ENCODE measurements at regions not wholly inside any gene's neighbourhood (a gene's known extent, or its start where the extent isn't known, plus 50 kb on each side); places are given as distances from the start of the nearest gene placed in this dataset.

GRCh38 chr6:21861942-21862341 is 268.4 kb downstream of the SOX4 start:
- no peak for TF ChIP-seq EZH2phosphoT487 (IDR thresholded peaks at IDR 0.05; ENCODE audit: borderline replicate concordance, low read depth, low read length)
- no peak for TF ChIP-seq CTCF (conservative IDR thresholded peaks at IDR 0.05; ENCODE audit: low read length)
- H4K20me1 ChIP-seq (ENCODE audit: insufficient read depth, low read length), result no peaks in the 10 kb centered on the region
- H3K4me3 ChIP-seq (ENCODE audit: low read depth, low read length, poor library complexity, severe bottlenecking), result no peak overlapping the region
- H3K4me2 ChIP-seq (ENCODE audit: low read length), result no peak overlapping the region
- no peaks in the 10 kb centered on the region for H3K79me2 ChIP-seq (ENCODE audit: insufficient read depth, low read depth, low read length)
- no peak overlapping the region for H2AFZ ChIP-seq (ENCODE audit: low read length)
- BruUV-seq (replicated peaks), result no TSS peak
- POLR2A ChIA-PET, result no interaction called here
- DNase-seq (ENCODE audit: low spot score), result no peak
- no peaks in the 10 kb centered on the region for H3K36me3 ChIP-seq (ENCODE audit: insufficient read depth, low read length)
- no peaks in the 10 kb centered on the region for H3K9me2 ChIP-seq (ENCODE audit: insufficient read depth, low read length)
- H3K9me3 ChIP-seq (ENCODE audit: low read length), result no peaks in the 10 kb centered on the region
- H3K4me1 ChIP-seq (ENCODE audit: insufficient read depth, low read length, poor library complexity, severe bottlenecking), result no peaks in the 10 kb centered on the region
- CTCF ChIA-PET (ENCODE audit: unreplicated experiment), result no interaction called here
- no peak overlapping the region for H3K27ac ChIP-seq (ENCODE audit: low read depth, low read length, poor library complexity, severe bottlenecking)
- intact Hi-C loops (cut with micrococcal nuclease; ENCODE audit: unreplicated experiment), result no loop called here

GRCh38 chr6:21864206-21864605 is 270.7 kb downstream of the SOX4 start:
- BruUV-seq (replicated peaks), result no TSS peak
- Histone ChIP-seq H2AFZ (ENCODE audit: low read length) (no peak overlapping the region), H4K20me1 (ENCODE audit: insufficient read depth, low read length) (no peaks in the 10 kb centered on the region), H3K27ac (ENCODE audit: low read depth, low read length, poor library complexity, severe bottlenecking) (no peak overlapping the region), H3K9me3 (ENCODE audit: low read length) (no peaks in the 10 kb centered on the region), H3K79me2 (ENCODE audit: insufficient read depth, low read depth, low read length) (no peaks in the 10 kb centered on the region), H3K36me3 (ENCODE audit: insufficient read depth, low read length) (no peaks in the 10 kb centered on the region), H3K9me2 (ENCODE audit: insufficient read depth, low read length) (no peaks in the 10 kb centered on the region), H3K4me1 (ENCODE audit: insufficient read depth, low read length, poor library complexity, severe bottlenecking) (no peaks in the 10 kb centered on the region), H3K4me3 (ENCODE audit: low read depth, low read length, poor library complexity, severe bottlenecking) (no peak overlapping the region), H3K4me2 (ENCODE audit: low read length) (no peak overlapping the region)
- ChIA-PET POLR2A (interaction anchor here (0.7 to 1.9 kb wide), 2 partner anchors 16 to 329 kb away, joined by 3 to 5 read pairs; no protein-coding TSS in a partner anchor), CTCF (ENCODE audit: unreplicated experiment) (no interaction called here)
- intact Hi-C loops (cut with micrococcal nuclease; ENCODE audit: unreplicated experiment), result no loop called here
- no peak for DNase-seq (ENCODE audit: low spot score)
- TF ChIP-seq EZH2phosphoT487 (IDR thresholded peaks at IDR 0.05; ENCODE audit: borderline replicate concordance, low read depth, low read length) (no peak), CTCF (conservative IDR thresholded peaks at IDR 0.05; ENCODE audit: low read length) (no peak)

- DNase-seq (ENCODE audit: low spot score), result no peak
- Histone ChIP-seq H3K9me2 (ENCODE audit: insufficient read depth, low read length) (no peaks in the 10 kb centered on the region), H2AFZ (ENCODE audit: low read length) (no peak overlapping the region), H3K79me2 (ENCODE audit: insufficient read depth, low read depth, low read length) (no peaks in the 10 kb centered on the region), H3K27ac (ENCODE audit: low read depth, low read length, poor library complexity, severe bottlenecking) (no peak overlapping the region), H3K4me1 (ENCODE audit: insufficient read depth, low read length, poor library complexity, severe bottlenecking) (no peaks in the 10 kb centered on the region), H3K9me3 (ENCODE audit: low read length) (no peaks in the 10 kb centered on the region), H3K36me3 (ENCODE audit: insufficient read depth, low read length) (no peaks in the 10 kb centered on the region), H3K4me3 (ENCODE audit: low read depth, low read length, poor library complexity, severe bottlenecking) (no peak overlapping the region), H3K4me2 (ENCODE audit: low read length) (no peak overlapping the region), H4K20me1 (ENCODE audit: insufficient read depth, low read length) (no peaks in the 10 kb centered on the region)
- intact Hi-C loops (cut with micrococcal nuclease; ENCODE audit: unreplicated experiment), result no loop called here
- no TSS peak for BruUV-seq (replicated peaks)
- ChIA-PET CTCF (ENCODE audit: unreplicated experiment) (no interaction called here), POLR2A (interaction anchor here (0.7 kb wide), 1 partner anchor 600 kb away, joined by 3 read pairs; no protein-coding TSS in a partner anchor)
- no peak for TF ChIP-seq EZH2phosphoT487 (IDR thresholded peaks at IDR 0.05; ENCODE audit: borderline replicate concordance, low read depth, low read length)
- TF ChIP-seq CTCF (conservative IDR thresholded peaks at IDR 0.05; ENCODE audit: low read length), result no peak
Observed at GRCh38 chr6:21868226-21868625, 274.7 kb downstream of the SOX4 start.
